ENCODE measurements at regions not wholly inside any gene's neighbourhood (a gene's known extent, or its start where the extent isn't known, plus 50 kb on each side); places are given as distances from the start of the nearest gene placed in this dataset.

DNA sequence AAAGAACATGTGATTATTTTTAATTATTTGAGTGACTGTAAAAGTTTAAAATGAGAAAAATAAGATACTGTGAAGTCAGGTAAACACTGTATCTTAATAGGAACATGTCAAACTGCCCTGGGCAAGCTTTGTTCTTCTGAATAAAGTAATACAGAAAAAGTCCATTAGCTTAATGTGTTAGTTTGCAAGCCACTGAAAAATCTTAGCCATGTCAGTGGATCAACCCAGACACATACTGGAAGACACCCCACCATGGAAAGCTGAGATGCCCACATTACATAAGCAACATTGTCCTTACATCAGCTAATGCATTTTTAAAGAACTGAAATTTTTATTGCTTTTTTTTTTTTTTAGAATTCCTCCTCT, 155.2 kb downstream of the BBOX1 start:
- in situ Hi-C loops (cut with MboI; ENCODE audit: low sequenced_read_pairs): no loop called here

DNA sequence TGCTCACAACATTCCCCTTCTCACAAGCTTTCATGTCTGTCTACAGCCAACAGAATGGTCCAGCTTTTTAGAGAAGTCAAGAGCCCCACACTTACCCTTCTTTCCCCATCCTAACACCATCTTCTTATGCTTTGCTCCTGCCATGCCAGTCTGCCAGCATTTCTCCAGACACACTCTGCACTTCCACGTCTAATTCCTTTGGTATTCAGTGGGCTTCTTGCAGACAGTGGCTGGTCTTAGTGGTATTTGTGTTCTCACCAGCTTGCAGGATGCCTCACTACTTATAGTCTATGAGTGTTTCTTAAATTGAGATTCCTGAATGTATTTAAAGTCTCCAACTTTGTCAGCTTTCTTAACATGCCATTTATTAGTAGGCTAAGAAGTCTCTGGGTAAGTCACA, 154.4 kb downstream of the BBOX1 start:
- in situ Hi-C loops (cut with MboI; ENCODE audit: low sequenced_read_pairs): no loop called here

DNA sequence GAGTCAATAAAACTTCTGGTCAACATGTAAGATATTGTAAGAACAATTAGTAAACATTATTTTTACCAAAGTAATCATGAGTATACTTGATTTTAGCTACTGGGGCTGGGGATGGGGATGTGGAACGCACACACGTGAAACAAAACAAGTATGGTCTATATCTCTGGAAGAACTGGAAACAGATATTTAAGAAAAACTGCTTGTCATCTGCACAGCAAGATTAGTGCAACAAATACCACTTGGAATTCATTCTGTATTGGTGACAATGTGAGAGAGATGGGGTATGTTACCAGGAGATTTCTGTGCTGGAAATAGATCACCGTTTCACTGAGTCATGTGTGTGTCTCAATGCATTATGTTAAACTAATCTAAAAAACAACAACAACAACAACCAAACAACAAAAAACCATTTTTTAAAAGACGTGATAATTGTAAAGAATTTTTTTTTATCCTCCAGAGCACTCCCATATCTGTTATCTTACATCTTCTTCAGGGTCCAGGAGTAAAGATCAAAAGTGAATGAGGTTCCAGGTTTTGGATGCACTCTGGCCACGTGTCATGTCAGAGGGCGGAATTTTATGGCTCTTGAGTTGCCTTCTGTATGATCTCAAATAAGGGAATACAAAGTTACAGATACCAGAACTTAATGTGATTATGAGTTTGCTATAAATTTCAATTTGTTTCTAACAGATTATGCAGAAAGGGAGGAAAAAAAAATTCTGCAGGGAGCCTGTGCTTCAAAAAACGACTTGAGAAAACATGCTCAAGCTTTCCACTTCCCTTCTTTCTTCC, 153.0 kb downstream of the BBOX1 start:
- in situ Hi-C loops (cut with MboI; ENCODE audit: low sequenced_read_pairs): no loop called here

DNA sequence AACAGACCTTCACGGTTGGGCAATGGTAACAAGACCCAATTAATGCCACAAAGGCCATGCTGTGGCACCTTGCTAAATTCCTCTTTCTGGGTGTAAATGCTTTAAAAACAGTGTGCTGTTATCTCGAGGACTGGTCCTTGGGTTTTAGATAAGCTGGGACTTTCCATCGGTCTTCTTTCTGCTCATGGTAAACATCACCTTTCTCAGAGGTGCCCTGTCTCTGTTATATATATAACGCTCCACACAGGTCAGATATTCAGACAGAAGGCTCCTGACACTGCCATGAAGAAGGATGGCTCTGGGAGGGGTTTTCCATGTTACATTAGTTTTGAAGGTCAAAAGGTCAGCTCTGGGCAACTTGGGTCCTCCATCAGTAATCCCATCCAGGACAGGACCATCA, 151.6 kb downstream of the BBOX1 start:
- in situ Hi-C loops (cut with MboI; ENCODE audit: low sequenced_read_pairs): no loop called here

DNA sequence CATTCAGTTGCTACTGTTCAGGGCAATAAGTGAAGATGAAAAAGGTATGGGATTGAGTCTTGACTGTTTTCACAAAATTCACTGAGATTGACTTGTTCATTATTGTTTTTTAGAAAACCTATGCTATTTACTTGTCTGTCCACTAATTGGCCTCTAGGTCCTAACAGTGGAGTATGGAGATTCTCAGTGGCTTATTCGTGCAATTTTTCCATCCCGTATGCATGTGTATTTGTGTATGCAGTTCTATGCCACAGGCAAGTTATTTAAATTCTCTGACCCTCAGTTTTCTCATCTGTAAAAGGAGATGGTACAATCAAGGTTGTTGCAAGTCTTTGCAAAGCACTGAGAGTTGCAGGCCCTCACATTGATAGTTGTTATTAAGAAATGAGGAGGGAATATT, 151.0 kb downstream of the BBOX1 start:
- in situ Hi-C loops (cut with MboI; ENCODE audit: low sequenced_read_pairs): no loop called here

DNA sequence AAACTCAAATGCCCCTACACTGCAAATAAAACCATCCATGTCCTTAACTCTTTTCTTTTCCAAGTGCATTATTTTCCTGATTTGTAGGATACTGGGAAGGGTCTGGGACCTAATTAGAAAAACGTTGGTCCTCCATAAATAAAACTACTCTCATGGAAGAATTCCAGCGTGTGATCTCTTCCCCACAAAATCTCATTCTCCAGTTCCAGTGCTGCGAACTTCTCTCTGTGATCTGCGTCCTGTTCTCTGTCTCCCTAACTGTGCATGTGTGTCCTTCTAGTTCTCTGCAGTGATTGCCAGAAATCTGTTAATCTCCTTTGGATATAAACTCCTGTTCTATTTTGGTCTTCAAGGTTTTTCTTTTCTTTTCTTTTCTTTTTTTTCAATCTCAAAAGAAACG, 148.1 kb downstream of the BBOX1 start:
- in situ Hi-C loops (cut with MboI; ENCODE audit: low sequenced_read_pairs): loop anchor here (10.0 kb wide), 1 partner anchor 306 kb away; no protein-coding TSS in a partner anchor

DNA sequence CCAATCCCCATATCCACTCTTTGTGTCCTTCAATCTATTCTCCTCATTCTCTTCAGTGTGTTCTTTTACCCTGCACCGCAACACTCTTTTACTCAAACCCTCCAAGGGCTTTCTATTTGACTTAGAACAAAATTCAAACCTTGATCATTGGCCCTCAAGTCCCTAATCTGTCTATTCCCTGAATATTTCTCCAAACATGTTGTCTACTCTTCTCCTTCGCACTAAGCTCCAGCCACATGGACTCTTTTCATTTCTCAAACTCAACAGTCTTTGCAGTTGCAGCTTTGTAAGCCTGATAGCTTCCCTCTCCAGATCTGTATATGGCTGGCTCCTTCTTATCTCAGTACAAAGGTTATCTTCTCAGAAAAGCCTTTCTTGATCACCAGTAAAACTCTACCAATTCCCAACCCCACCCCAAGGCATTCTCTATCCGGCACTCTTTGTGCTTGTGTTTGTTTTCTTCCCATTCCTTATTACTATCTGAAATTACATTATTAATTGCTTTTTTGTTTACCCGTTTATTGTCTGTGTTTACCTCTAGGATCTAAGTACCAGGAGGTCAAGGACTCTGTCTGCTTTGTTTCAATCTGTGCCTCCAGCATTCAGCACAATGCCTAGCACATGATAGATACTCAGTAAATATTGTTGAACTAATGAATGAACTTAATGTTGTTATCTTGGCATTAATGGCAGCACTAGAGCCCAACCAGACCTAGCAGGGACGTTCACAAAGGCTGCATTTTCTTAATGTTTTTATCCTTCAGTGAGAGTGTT, 147.4 kb downstream of the BBOX1 start:
- in situ Hi-C loops (cut with MboI; ENCODE audit: low sequenced_read_pairs): loop anchor here (10.0 kb wide), 1 partner anchor 307 kb away; no protein-coding TSS in a partner anchor

DNA sequence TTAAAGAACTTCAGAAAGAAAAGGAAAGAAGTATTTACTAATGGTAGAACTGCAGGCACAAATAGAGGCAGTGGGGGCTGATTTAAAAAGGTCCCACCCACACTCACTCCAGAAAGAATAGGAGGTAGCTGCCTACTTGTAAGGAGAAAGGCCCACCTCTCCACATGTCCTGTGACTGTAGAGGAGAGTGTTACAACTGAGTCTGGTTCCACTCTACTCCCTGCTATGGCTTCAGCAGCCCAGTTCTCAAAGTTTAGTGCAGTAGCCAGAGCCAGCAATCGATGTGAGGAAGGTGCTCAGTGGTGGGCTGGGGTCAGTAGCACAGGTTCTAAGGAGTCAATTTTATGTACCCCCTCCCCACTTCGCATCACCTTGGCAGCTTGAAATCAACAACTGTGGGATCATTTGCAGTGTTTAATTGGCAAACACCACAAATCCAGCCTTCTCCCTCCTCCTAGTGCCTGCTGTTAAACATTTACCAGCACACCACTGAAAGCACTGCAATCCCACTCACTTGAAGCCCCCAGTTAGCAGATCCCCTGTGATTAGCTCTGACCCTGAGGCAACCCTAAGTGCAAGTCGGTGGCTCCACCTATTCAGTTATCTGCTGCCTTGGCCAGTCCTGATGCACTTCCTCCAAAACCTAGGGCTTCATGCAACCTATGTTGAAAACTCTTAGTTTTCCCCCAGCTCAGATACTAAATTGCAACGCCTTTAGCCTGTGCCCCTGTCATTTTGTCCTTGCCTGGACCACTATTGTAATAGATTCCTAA, 146.6 kb downstream of the BBOX1 start:
- in situ Hi-C loops (cut with MboI; ENCODE audit: low sequenced_read_pairs): loop anchor here (10.0 kb wide), 1 partner anchor 308 kb away; no protein-coding TSS in a partner anchor

DNA sequence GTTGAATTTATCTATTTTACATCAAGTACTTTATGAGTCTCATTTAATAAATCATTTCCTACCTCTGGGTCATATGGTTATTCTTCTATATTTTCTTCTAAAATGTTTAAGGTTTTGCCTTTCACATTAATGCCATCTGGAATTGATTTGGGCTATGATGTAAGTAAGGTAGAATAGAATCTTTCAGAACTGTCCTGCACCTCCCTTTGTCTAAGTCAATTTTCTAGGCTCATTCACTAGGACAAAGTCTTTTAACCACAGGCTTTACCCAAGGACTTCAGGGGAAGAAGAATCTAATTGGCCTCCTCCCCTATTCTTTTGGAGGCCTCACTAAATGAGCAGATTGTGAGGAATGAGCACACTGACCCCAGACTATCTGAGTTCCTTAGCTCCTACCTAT, 146.0 kb downstream of the BBOX1 start:
- in situ Hi-C loops (cut with MboI; ENCODE audit: low sequenced_read_pairs): loop anchor here (10.0 kb wide), 1 partner anchor 308 kb away; no protein-coding TSS in a partner anchor

DNA sequence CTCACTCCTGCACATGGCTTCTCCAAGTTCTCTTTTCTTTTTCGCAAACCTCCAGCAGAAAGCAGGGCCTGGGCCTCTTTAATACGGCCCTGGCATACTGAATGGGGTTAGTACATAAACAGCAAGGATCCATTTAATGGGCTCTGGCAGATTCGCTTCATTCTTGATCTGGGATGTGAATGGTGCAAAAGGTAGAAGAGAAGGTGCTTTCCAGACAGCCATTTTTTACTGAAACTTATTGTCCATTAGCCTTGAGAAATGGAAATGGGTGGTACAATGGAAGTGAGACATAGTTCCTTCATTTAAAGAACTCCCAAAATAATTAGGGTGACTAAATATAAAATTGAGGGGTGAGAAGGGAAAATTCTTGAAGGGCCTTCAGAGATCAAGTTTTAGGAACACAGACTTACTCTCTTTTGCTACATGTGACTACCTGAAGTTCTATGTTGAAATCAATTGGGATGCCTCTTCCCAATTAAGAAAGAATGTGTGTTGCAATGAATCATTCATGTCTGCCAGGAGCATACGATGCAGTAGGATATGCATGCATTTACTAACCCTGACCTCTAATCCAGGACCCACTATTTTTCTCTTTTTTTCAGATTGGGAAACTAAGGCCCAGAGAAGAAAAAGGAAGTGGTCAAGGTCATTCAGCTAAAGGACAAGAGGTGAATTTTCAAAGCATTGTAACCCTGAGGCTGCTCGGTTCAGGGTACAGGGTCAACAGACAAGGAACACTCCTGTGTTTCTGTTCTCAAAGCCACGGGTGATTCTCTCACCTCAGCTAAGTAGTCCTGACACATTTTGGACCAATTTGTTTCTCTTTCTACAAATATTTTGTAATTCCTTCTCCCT, 144.1 kb downstream of the BBOX1 start:
- in situ Hi-C loops (cut with MboI; ENCODE audit: low sequenced_read_pairs): loop anchor here (10.0 kb wide), 1 partner anchor 310 kb away; no protein-coding TSS in a partner anchor

DNA sequence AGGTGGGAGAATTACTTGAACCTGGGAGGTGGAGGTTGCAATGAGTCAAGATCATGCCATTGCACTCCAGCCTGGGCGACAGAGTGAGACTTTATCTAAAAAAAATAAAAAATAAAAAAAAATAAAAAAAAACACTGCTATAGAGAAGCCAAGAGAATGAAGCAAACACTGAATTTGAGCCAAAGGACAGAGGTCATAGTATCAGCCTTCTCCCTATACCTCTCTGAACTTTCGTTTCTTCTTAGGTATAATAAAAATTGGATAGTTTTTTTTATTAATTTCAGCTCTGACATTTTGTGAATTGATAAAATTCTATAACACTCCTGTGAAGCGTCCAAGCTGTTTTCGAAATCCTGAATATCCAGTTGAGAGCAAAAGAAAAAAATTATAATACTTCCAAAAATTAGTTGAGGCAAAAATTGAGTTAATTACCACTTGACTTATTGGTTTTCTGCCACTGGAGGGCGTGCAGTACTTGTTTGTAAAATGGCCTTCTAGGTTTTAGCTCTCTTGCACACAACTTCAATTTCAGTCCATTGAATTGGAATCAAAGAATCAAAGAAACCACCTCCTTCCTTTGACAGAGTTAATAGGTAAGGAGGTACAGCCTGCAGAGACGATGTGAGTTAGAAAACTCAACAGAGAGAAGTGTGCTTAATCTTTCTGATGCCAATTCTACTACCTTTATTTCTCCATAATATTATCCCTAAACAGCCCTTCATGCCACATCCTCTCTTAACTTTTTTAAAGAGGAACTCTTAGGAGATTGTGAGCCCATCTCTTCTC, 143.2 kb downstream of the BBOX1 start:
- in situ Hi-C loops (cut with MboI; ENCODE audit: low sequenced_read_pairs): loop anchor here (10.0 kb wide), 1 partner anchor 311 kb away; no protein-coding TSS in a partner anchor

DNA sequence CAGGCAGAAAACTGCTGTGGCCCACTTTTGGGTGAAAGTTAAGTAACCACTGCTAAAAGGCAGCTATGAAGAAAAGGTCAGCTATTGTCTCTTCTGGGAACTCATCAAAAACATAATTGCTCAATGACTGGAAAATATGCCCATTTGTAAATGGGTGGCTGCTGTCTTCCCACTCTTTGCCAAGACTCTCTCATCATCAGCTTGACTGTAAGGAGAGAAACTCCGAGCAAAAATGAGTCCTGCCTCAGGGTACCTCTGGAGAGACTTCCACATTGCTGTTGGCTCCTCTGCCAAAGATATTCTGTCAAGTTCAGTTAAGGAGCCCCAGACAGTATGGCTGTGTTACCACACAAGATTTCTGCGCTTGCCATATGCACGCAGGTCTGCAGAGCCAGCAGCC, 138.7 kb downstream of the BBOX1 start:
- in situ Hi-C loops (cut with MboI; ENCODE audit: low sequenced_read_pairs): no loop called here

DNA sequence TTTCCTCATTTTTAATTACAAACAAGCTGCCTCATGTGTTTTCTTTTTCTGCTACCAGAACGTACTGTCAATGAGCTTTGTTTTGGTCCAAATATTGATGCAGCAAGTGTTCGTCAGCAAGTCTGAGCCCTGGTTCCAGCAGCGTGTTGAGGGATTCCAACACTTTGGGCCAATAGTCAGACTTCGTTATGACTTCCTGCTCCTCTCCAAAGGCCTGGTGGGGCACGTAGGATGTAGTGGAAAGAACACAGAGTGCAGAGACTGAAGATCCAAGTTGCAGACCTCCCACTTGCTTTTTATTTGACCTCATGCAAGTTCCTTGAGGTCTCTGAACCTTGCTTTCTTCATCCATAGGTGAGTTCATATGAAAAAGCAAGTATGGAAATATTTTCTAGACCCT, 138.2 kb downstream of the BBOX1 start:
- in situ Hi-C loops (cut with MboI; ENCODE audit: low sequenced_read_pairs): no loop called here
